GM12878 (cell line): ENCODE measurements at regions not wholly inside any gene's neighbourhood (a gene's known extent, or its start where the extent isn't known, plus 50 kb on each side); places are given as distances from the start of the nearest gene placed in this dataset.

Experiments
- ATAC-seq: fragments of 200-7000 bp; cut with Tn5 transposase; 3 replicates; pipeline ENCODE4 v1.9.1; 2020; ENCODE audit warnings: mild to moderate bottlenecking, moderate library complexity
- BruUV-seq: library from RNA; stranded (reverse); fragments of 400-500 nt; replicated peaks from 2 replicates; lab custom pipeline; 2021; lab: Mats Ljungman, UMichigan
- CTCF ChIA-PET: fragments of 300-600 bp; sonication (Branson Sonifier 250); formaldehyde crosslinking; extraction: SDS; loops from one replicate; lab custom pipeline; 2021; ENCODE audit warnings: inconsistent platforms; lab: Yijun Ruan, JAX
- POLR2A ChIA-PET: fragments of 350-600 bp; formaldehyde crosslinking; extraction: SDS; loops from one replicate; lab custom pipeline; 2021; ENCODE audit warnings: inconsistent platforms; lab: Charles Lee
- RAD21 ChIA-PET: fragments of 300-600 bp; sonication (Branson Sonifier 250); formaldehyde crosslinking; loops from one replicate; lab custom pipeline; 2023; ENCODE audit warnings: antibody characterized with exemption; ENCODE audit not compliant: unreplicated experiment; lab: Charles Lee
- SMC1A ChIA-PET: fragments of 300-600 bp; sonication (Branson Sonifier 250); formaldehyde crosslinking; loops from one replicate; lab custom pipeline; 2023; ENCODE audit not compliant: unreplicated experiment, uncharacterized antibody; lab: Charles Lee
- DNase-seq: peaks from one replicate; pipeline ENCODE4 v3.0.0-alpha.2; 2011; ENCODE audit warnings: low read depth, low spot score
- FAIRE-seq: peaks from 3 replicates; lab custom pipeline; 2011; peaks lifted over from hg19 to GRCh38; lab: Jason Lieb, UNC
- H2AFZ ChIP-seq: 2 replicates; pipeline ENCODE4 v1.6.0; 2011; ENCODE audit warnings: low read depth, low read length, control low read depth; ENCODE audit not compliant: control insufficient read depth
- H3K27ac ChIP-seq: 2 replicates; pipeline ENCODE4 v1.5.1; 2011; ENCODE audit warnings: control low read depth; ENCODE audit not compliant: control insufficient read depth, insufficient read depth
- H3K27me3 ChIP-seq, 2 experiments: replicated peaks in 1 of 2; 2 replicates each; pipeline versions ENCODE4 v1.6.0 to v1.6.1; 2011; ENCODE audit warnings: low read length in 1 of 2; ENCODE audit not compliant: control insufficient read depth in 2 of 2, insufficient read depth in 2 of 2
- H3K36me3 ChIP-seq, 2 experiments: 2 replicates each; pipeline ENCODE4 v1.5.1; 2011; ENCODE audit warnings: low read length in 1 of 2; ENCODE audit not compliant: control insufficient read depth in 2 of 2, insufficient read depth in 2 of 2
- H3K4me1 ChIP-seq: 2 replicates; pipeline ENCODE4 v1.6.1; 2011; ENCODE audit warnings: mild to moderate bottlenecking, low read length, moderate library complexity, mixed read lengths; ENCODE audit not compliant: control insufficient read depth, insufficient read depth
- H3K4me2 ChIP-seq: 2 replicates; pipeline ENCODE4 v1.6.0; 2011; ENCODE audit warnings: control low read depth; ENCODE audit not compliant: control insufficient read depth, insufficient read depth
- H3K4me3 ChIP-seq: fragments of 200-600 bp; sonication (generic); 2 replicates; pipeline ENCODE4 v1.5.1; 2016
- H3K79me2 ChIP-seq: 2 replicates; pipeline ENCODE4 v1.6.0; 2011; ENCODE audit warnings: low read length; ENCODE audit not compliant: control insufficient read depth, insufficient read depth
- H3K9ac ChIP-seq: 2 replicates; pipeline ENCODE4 v1.8.0; 2011; ENCODE audit warnings: low read length, control low read depth, mixed read lengths; ENCODE audit not compliant: control insufficient read depth, insufficient read depth
- H3K9me3 ChIP-seq: replicated peaks from 3 replicates; pipeline ENCODE4 v1.5.1; 2011; ENCODE audit warnings: mild to moderate bottlenecking, low read length; ENCODE audit not compliant: control insufficient read depth, insufficient read depth
- H4K20me1 ChIP-seq: 2 replicates; pipeline ENCODE4 v1.6.0; 2011; ENCODE audit not compliant: control insufficient read depth, insufficient read depth
- CEBPZ ChIP-seq: fragments of 150-350 bp; IDR thresholded peaks from 2 replicates; pipeline ENCODE4 v1.6.1; 2016; ENCODE audit warnings: low read depth, low read length
- CREM ChIP-seq: IDR thresholded peaks from 2 replicates; pipeline ENCODE4 v1.6.1; 2014; ENCODE audit warnings: antibody characterized with exemption, low read depth
- HDGF ChIP-seq: fragments of 450-650 bp; IDR thresholded peaks from 2 replicates; pipeline ENCODE4 v1.6.1; 2016; ENCODE audit warnings: antibody characterized with exemption
- KDM1A ChIP-seq: fragments of 200-600 bp; sonication (generic); IDR thresholded peaks from 2 replicates; pipeline ENCODE4 v1.6.1; 2016; ENCODE audit warnings: borderline replicate concordance
- MEF2B ChIP-seq: fragments of 450-650 bp; IDR thresholded peaks from 2 replicates; pipeline ENCODE4 v1.6.1; 2018; ENCODE audit warnings: mild to moderate bottlenecking, moderate library complexity; ENCODE audit not compliant: partially characterized antibody, poor library complexity, severe bottlenecking
- NKRF ChIP-seq: fragments of 450-650 bp; conservative IDR thresholded peaks from 2 replicates; pipeline ENCODE4 v1.6.1; 2017; ENCODE audit warnings: mild to moderate bottlenecking, moderate library complexity
- PAX5 ChIP-seq: IDR thresholded peaks from 2 replicates; pipeline ENCODE4 v1.6.1; 2011; ENCODE audit warnings: low read depth, low read length, borderline replicate concordance
- TCF12 ChIP-seq: IDR thresholded peaks from 2 replicates; pipeline ENCODE4 v1.6.1; 2011; ENCODE audit warnings: low read depth, mild to moderate bottlenecking, low read length
- WGBS: methylation state at CpG from one replicate; pipeline ENCODE4 v1.1.6; 2016; ENCODE audit warnings: low lambda C conversion rate; ENCODE audit not compliant: insufficient replicate concordance, insufficient coverage; ENCODE audit errors: missing lambda C conversion rate; 5-methylcytosine and 5-hydroxymethylcytosine counted together
- in situ Hi-C: fragments of 300-500 bp; cut with MboI; formaldehyde crosslinking; loops from 9 replicates; pipeline ENCODE4 v1.14.3; 2018; ENCODE audit warnings: mixed read lengths
- intact Hi-C: fragments of 100-400 bp; cut with micrococcal nuclease; formaldehyde crosslinking; loops from one replicate; pipeline ENCODE4 v1.14.2; 2022; ENCODE audit not compliant: unreplicated experiment
- TF ChIP-seq, protein P1 (sequence below): fragments of 450-650 bp; formaldehyde crosslinking; IDR thresholded peaks from 2 replicates; pipeline ENCODE4 v1.5.0; 2022; ENCODE audit warnings: mild to moderate bottlenecking, missing genetic modification characterization

DNA sequence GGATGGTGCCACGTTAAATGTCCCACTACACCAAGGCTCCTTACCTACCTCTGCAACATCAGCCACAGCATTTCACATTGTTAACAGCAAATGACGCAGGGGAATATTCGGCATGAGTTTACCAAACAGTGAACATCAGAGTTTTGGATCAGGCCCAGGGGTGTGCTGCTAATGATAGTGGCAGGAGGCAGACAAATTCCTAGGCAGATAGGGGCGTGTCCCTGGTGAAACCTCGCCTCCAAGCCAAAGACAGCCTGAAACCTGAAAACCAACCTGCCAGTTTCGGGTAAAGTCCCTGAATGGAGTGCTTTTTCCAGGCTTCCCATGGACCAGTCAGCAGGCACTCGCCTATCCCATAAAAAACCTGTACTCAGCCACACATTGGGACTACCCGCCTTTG, 133.6 kb downstream of the SH3BGRL2 start:
- in situ Hi-C loops (no loop called here), intact Hi-C loops (no loop called here)
- CTCF ChIA-PET, result interaction anchor here (1.3 kb wide), 1 partner anchor 105 kb away, joined by 3 read pairs; no protein-coding TSS in a partner anchor
- H3K36me3 ChIP-seq, result no peaks in the 10 kb centered on the region
- H3K27me3 ChIP-seq, result no peaks in the 10 kb centered on the region
- no peaks in the 10 kb centered on the region for H3K9me3 ChIP-seq
- 21% methylated on average over 8 of the region's 8 CpGs for WGBS
- H4K20me1 ChIP-seq, result no peaks in the 10 kb centered on the region
- FAIRE-seq (no peak), ATAC-seq (no peak), DNase-seq (no peak)
- no peak overlapping the region for H3K4me3 ChIP-seq
- POLR2A ChIA-PET, result no interaction called here
- no TSS peak for BruUV-seq
- no peak overlapping the region for H3K4me2 ChIP-seq
- no peak overlapping the region for H3K9ac ChIP-seq
- SMC1A ChIA-PET, result interaction anchor here (0.6 kb wide), 1 partner anchor 737 kb away, joined by 3 read pairs; no protein-coding TSS in a partner anchor
- no peaks in the 10 kb centered on the region for H3K4me1 ChIP-seq
- RAD21 ChIA-PET, result interaction anchor here (1.1 kb wide), 1 partner anchor 11 kb away, joined by 3 read pairs; no protein-coding TSS in a partner anchor
- TF ChIP-seq CREM, result no peak
- no peak overlapping the region for H3K27ac ChIP-seq
- H3K79me2 ChIP-seq, result no peaks in the 10 kb centered on the region
- no peak overlapping the region for H2AFZ ChIP-seq

DNA sequence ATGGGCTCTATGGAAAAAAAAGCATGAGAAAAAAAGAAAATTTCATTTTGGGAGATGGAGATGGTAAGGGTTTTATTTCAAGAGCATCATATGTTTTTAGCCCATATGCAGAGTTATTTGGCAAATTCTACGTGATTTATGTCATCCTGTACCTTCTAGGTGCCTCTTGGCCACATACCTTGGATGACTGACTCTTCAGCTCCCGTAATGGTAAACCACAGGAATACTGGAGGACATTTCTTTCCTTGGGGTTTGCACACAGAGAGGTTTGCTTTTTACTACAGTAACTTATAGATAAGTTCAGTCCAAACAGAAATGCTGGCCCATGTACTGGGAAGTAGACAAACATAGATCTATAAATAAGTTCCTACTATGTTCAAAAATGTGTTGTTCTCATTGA, 132.2 kb downstream of the SH3BGRL2 start:
- H3K36me3 ChIP-seq, result no peaks in the 10 kb centered on the region
- no peaks in the 10 kb centered on the region for H4K20me1 ChIP-seq
- DNase-seq (no peak), ATAC-seq (no peak), FAIRE-seq (no peak)
- no peak overlapping the region for H3K9ac ChIP-seq
- H3K4me3 ChIP-seq, result no peak overlapping the region
- H3K79me2 ChIP-seq, result no peaks in the 10 kb centered on the region
- CTCF ChIA-PET, result interaction anchor here (0.6 to 2.0 kb wide), 7 partner anchors 10 to 106 kb away, joined by 3 to 10 read pairs (median 3); no protein-coding TSS in a partner anchor
- SMC1A ChIA-PET, result no interaction called here
- no peaks in the 10 kb centered on the region for H3K9me3 ChIP-seq
- intact Hi-C loops (no loop called here), in situ Hi-C loops (no loop called here)
- POLR2A ChIA-PET, result no interaction called here
- no peaks in the 10 kb centered on the region for H3K4me1 ChIP-seq
- RAD21 ChIA-PET, result no interaction called here
- no peaks in the 10 kb centered on the region for H3K27me3 ChIP-seq
- no peak for TF ChIP-seq PAX5
- TF ChIP-seq HDGF, result no peak
- TF ChIP-seq MEF2B, result no peak
- no peak for TF ChIP-seq CEBPZ
- no peak for TF ChIP-seq KDM1A
- TF ChIP-seq, protein P1, sequence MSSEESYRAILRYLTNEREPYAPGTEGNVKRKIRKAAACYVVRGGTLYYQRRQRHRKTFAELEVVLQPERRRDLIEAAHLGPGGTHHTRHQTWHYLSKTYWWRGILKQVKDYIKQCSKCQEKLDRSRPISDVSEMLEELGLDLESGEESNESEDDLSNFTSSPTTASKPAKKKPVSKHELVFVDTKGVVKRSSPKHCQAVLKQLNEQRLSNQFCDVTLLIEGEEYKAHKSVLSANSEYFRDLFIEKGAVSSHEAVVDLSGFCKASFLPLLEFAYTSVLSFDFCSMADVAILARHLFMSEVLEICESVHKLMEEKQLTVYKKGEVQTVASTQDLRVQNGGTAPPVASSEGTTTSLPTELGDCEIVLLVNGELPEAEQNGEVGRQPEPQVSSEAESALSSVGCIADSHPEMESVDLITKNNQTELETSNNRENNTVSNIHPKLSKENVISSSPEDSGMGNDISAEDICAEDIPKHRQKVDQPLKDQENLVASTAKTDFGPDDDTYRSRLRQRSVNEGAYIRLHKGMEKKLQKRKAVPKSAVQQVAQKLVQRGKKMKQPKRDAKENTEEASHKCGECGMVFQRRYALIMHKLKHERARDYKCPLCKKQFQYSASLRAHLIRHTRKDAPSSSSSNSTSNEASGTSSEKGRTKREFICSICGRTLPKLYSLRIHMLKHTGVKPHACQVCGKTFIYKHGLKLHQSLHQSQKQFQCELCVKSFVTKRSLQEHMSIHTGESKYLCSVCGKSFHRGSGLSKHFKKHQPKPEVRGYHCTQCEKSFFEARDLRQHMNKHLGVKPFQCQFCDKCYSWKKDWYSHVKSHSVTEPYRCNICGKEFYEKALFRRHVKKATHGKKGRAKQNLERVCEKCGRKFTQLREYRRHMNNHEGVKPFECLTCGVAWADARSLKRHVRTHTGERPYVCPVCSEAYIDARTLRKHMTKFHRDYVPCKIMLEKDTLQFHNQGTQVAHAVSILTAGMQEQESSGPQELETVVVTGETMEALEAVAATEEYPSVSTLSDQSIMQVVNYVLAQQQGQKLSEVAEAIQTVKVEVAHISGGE (CRISPR knock-in tag), result no peak
- TF ChIP-seq TCF12, result no peak
- TF ChIP-seq NKRF, result no peak
- BruUV-seq, result no TSS peak
- WGBS, result 18% methylated on average over 2 of the region's 2 CpGs
- no peak overlapping the region for H3K27ac ChIP-seq
- H2AFZ ChIP-seq, result no peak overlapping the region
- no peak overlapping the region for H3K4me2 ChIP-seq
